HG03469 (cell line): ENCODE measurements at regions not wholly inside any gene's neighbourhood (a gene's known extent, or its start where the extent isn't known, plus 50 kb on each side); places are given as distances from the start of the nearest gene placed in this dataset.
"Not testable (repeated sequence)": the region's sequence is repeated elsewhere in the genome, so short reads cannot be mapped to it uniquely, and the experiment has no call there.

Source experiments
- ATAC-seq: cut with Tn5 transposase; IDR thresholded peaks from one replicate; pipeline ENCODE4 v1.9.1; 2021; ENCODE audit warnings: mild to moderate bottlenecking, moderate library complexity, moderate number of reproducible peaks; ENCODE audit not compliant: unreplicated experiment

DNA sequence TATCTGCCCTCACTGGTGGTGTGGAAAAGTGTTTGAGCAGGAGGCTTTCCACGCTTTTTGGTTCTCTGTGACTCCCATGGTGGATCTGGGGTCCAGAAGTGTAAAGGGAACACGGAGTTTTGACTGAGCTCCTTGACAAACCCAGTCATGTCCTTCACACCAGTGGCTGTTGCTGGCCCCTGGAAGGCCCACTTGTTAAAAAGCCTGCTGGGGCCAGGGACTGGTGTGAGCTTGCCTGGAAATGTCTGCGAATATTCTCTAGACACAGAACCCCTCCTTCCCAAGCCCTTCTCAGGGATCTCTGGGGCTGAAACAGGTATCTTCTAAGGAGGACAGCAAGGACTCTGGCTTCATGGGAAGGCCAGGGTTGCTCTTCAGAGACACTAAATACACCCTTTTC lies 343.0 kb downstream of the TCERG1L start:
- ATAC-seq = no peak

DNA sequence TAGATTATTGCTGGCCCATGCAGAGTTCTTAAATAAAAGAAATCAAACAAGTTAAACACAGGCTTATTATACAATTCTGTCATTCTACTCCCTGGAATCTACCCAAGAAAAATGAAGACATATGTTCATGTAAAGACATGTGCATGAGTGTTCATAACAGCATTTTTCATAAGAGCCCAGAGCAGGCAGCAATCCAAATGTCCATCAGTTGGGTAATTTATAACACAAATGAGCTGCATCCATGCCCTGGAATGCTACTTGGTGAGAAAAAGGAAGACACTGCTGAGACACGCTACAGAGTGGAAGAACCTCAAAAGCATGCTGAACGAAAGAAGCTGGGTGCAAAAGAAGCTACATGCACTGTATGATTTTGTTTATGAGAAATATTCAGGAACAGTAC lies 342.6 kb downstream of the TCERG1L start:
- no peak for ATAC-seq

DNA sequence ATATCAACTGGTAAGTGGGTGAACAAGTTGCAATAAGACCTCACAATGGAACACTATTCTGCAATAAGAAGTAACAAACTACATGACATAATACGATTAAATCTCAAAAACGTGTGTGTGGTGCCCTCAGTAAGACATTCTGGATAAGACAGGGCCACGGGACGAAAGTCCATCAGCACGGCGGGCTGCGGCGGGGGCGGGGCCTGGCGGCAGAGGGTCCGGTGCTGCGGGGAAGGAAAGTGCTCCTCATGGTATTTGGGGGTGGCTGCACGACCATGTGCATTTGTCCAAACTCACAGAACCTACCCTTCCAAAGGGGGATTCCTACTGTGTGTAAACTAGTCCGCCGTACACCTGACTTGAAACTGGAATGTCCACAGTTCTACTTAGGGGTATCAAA lies 341.8 kb downstream of the TCERG1L start:
- no peak for ATAC-seq

DNA sequence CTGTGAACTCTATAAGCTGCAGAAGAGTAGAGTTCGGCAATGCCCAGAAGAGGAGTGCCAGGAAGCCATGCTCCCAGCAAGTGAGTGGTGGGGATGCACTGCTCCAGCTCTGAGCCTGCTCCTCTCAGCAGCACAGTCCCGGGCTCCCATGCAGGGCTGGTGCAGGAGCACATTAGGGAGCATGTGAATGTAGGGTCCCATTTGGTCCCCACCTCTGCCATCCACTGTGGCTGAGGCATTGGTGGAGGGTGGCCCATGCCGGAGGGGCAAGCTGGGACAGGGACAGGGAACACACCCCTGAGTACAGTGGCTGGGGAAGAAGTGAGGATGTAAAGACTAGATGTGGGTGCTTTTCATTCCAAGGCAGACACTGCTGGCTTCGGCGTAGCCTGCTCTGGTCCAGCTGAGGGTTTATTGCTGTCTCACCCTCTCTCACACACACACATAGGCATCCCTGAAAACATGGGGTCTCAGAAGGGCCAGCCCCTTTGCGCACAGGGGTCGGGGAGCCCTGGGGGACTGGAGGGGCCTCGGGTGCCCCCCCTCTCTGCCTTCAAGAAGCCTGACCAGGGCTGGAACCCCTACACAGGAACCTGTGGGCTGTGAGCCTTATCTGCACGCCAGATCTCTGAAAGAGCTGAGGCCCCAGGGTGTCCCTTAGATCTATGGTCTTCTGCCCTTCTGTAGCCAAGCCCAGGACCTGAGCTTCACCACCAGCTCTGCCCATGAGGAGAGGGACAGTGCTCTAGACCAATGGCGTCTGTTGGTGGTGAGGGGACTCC lies 341.0 kb downstream of the TCERG1L start:
- ATAC-seq = no peak

DNA sequence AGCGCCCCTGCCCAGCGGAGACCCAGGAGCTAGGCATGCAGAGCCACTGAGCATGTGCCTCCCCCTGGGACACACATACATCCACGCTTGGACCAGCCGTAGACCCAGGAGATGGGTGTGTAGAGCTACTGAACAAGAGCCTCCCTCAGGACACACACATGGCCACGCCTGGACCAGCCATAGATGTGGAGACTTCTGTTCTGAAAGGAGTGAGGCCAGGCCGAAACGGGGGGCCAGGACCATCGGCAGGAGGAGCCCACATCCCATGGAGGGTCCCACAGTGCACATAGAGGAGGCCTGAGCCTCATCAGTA lies 340.4 kb downstream of the TCERG1L start:
- no peak for ATAC-seq

DNA sequence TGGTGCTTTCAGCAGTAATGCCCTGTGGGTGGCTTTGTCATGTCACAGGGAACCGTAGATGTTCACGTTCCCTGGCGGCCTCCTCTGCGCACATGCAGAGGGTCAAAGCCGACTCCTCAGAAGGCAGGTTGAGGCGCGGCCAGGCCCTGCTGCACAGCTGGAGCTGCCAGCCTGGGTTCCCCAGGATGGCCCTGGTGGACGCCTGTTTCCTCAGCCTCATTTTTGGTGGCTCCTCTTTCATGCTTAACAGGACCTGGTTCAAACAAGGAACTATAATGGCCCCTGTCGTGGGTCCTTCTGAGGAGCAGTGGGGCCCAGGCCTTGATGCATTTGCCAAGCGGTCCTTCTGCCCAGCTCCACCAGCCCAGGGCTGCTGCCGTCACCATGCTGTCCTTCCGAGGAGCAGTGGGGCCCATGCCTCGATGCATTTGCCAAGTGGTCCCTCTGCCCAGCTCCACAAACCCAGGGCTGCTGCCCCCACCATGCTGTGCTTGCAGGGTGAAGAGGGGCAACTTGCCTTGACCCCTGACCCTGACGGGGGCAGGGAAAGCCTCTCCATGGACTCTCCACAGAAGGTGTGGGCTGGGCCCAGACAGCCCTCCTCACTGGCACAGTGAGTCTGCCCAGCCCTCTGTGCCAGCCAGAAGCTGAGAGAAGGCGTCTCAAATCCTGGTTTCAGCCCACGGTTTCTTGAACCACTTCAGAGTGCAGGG lies 338.2 kb downstream of the TCERG1L start:
- no peak for ATAC-seq

DNA sequence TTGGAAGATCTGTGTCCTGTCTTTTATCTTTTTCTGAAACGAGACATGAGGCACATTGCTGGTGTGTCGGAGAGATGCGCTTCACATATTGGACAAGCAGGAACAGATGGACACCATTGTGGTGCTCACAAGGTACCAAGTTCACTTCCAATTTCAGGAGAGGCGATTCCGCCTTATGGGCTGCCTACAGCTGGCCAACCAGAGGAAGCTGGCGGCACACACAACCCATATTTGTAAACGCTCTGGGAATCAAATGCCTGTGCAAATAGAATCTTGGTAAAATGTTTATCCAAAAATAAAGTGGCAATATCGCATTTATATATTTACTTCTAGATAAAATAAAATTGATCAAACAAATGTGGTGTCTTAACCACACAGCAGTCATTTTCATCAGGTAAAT lies 337.4 kb downstream of the TCERG1L start:
- no peak for ATAC-seq

DNA sequence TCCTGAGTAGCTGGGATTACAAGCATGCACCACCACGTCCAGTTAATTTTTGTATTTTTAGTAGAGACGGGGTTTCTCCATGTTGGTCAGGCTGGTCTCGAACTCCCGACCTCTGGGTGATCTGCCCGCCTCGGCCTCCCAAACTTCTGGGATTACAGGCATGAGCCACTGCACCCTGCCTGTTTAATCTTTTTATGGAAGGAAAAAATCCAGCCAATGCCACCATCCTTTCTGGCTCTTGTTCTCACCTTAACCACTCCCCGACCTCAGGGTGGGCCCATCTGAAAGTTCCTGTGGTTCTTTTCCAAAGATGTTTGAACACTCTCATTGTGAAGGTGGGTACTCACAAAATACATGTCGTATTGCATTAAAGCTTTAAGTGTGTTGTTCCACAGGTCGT lies 336.2 kb downstream of the TCERG1L start:
- not testable (repeated sequence) for ATAC-seq

DNA sequence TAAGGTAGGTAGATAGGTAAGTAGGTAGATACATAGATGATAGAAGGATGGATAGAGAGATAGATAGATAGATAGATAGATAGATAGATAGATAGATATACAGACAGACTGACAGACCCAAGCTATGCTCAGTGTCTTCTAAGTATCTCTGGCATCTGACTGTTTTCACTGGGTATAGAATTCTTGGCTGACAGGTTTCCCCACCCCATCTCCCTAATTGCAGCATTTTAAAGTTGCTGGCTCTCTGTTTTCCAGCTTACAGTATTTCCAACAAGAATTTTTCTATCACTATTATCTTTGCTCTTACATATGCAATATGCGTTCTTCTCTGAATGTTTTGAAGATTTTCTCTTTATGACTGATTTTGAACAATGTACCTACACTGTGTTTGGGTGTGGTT lies 328.7 kb downstream of the TCERG1L start:
- no peak for ATAC-seq

DNA sequence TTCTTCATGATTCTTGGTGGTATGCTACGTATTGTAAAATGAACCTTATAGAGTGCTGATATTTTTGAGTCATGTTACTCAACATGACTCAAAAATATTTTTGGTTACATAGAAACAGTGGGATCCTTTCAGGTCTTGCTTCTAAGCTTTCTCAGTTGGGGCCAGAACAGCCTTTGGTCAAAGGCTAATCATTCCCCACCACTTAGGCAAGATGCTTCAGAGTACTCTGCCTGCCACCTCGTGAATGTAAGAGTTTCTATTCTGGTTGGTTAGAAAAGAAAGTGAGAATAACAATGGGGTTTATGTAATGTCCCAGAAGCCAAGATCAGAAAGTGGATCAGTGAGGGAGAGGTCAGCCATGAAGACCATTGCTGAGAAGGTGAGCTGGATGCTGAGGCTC lies 327.8 kb downstream of the TCERG1L start:
- ATAC-seq = no peak

DNA sequence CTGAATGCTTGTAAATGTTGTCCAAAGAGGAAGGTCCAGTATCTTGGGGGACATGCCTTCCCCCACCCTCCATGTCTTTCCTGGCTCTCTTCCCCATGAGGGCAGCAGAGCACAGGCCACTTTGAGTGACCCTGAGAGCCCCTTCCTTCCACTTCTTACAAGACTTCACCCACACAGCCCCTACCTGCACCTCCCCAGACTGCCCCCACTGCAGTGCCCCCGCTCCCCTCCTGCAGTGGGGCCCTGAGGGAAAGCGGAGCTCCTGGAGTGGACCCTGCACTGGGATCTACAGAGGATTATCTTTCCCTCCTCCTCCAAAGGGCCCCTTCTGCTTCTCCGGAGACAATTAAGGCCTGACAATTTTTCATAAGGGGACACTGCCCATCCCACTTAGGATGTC lies 326.8 kb downstream of the TCERG1L start:
- no peak for ATAC-seq

DNA sequence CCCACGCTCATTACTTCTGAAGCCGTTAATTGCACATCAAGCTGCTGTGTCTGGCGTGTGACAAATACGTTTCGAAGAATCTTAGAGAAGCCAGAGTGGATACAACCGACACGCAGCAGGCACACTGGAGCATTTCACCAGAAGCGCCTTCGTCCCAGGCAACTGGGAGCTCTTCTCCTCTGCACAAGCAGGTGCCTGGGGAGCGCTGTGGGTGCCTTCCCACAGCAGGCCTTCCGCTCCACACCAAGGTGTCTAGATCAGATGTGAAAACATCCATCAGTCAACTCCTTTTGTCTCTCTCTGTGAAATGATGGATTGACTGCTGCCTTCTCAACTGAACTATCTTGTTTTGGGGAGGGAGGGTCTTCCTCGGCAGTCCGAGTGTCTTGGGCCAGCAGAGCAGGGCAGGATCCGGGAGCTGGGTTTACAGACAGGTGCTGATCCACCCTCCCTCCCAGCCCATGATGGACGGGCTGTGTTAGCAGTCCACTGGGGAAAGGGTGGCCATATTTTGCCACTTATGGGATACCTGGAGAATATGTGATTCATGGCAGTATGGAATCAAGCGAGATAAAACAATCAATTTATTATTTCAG lies 326.3 kb downstream of the TCERG1L start:
- ATAC-seq = no peak

DNA sequence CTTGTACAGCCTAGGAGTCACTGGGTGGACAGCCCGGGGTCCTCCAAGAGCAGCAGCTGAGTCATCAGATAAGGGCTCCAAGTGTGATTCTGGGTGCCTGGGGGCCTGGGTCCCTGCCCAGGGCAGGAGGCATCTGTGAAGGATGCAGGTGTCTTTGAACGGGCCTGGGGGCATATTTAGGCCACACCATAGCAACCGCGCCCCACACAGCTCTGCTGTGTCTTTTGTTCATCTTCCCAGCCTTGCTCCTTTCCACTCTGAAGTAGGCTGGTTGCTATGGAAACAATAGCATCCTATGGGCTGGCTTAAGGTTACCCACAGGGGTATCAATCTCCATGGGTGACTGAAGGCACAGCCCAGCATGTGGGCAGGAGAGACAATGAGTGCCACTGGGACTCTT lies 324.7 kb downstream of the TCERG1L start:
- ATAC-seq = no peak

DNA sequence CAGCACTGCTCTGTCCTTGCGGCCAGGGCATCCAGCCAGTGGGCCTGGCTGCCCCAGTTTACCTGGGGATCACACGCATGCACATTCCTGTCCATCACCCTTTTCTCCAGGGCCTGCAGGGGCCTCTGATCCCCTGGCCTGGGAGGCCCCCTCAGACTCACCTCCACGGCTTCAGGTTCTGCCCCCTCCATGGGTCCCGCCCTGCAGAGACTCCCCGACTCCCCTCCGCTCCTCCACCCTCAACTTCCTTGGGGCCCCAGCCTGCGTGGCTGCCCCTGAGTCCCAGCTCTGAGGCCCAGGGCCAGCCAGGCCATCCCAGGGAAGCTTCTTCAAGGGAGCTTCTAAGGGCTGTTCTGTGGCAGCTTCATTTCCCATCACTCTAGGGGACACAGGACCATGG lies 324.1 kb downstream of the TCERG1L start:
- ATAC-seq = no peak

DNA sequence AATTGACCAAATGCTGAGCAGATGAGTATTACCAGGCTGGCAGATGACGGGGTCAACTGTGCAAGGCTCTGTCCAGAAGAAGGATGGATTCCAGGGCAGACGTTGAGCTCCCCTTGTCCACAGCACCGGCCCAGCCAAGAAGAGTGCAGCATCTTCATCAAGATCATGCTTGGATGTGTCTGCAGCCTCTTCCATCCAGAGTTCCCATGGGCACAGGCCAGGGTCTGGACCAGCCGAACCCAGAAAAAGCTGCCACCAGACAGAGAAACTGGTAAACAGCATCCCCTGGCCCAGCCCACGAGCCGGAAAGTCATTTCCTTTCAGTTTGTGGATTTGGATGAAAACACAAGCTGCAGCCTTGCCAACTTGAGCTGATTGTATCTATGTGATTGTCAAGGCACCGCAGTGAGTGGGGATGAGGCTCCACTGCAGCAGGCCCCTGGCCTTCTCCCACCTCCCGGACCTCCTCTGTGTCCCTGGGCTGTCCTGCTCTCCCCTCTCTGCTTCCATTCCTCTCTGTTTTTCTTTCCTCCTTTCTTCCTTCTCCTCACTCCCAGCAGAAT lies 321.8 kb downstream of the TCERG1L start:
- ATAC-seq = no peak

DNA sequence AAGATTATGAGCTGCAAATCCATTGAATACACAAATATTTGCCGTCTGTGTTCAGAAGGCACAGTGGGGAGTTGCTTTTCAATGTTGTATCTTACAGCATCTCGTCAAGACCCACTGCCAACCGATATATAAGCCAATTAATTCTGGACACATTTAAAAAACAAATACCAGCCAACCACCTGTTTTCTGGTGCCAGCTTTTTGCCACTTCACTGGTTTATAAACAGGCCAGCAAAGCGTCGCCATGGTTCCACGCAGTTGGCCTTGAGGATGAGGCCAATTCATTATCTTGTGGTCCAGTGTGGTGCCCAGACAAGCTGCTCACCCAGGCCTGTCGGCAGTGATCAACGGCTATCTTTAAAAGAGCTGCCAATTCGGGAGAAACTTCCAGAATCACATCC lies 321.0 kb downstream of the TCERG1L start:
- ATAC-seq = no peak

DNA sequence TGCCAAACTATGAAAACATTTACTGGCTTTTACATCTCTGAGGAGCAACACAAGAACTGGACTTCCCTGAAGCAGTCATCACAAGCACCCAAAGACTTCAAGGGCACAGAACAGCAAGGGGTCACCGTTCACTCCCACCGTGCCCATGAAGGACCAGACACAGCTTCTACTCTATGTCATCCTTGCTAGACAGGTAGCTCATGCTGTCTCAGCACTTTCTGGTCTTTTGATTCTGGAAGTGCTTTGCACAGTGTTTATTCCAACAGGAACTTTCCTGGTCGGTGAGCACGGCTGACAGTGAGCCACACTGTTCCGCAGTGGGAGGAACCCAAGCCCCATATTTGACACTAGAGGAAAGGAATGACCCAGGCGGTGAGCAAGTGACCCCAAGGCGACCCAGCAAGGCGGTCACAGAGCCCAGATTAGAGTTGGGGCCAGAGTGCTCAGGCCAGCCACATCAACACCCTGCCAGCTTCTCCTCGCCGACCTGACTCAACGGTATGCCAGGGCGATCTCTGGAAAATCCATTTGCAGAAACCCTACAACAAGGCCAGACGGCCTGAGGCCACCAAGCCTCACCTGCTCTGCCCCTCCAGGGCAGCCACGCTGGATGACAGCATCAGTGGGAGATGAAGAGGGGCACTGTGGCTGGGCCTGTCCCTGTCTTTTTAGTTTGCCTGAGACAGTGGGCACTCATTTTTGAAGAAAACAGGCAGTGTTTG lies 318.6 kb downstream of the TCERG1L start:
- ATAC-seq = no peak

DNA sequence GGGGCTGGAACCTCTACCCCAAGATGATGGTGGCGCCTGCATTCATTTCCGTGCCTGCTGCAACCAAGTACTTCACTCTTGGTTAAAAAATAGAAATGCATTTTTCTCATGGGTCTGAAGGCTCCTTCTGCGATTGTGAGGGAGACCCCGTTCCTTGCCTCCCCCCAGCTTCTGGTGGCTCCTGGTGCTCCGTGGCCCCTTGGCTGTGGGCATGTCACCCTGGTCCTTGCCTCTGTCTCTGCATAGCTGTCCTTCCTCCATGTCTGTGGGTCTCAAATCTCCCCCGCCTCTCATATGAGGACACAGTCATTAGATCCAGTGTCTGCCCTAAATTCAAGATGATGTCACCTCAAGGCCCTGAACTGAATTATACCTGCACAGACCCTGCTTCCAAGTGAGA lies 317.9 kb downstream of the TCERG1L start:
- ATAC-seq = no peak

DNA sequence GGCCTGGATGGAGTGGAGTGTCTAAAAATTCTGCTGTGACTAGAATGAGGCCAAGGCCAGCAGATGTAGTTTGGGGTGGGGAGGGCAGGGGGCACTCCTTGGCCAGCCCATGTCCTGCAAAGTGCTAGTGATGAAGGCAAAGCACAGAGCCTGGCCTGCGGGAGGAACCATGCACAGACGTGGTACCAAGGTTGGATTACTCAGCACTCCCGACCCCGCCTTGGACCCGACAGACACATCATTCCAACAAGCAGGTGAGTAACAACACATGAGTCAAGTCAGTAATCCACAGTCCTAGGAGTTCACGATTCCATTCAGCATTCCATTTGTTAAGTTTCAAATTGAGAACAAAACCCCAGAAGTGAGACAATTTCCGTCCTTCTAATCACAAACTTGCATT lies 317.3 kb downstream of the TCERG1L start:
- ATAC-seq = no peak

DNA sequence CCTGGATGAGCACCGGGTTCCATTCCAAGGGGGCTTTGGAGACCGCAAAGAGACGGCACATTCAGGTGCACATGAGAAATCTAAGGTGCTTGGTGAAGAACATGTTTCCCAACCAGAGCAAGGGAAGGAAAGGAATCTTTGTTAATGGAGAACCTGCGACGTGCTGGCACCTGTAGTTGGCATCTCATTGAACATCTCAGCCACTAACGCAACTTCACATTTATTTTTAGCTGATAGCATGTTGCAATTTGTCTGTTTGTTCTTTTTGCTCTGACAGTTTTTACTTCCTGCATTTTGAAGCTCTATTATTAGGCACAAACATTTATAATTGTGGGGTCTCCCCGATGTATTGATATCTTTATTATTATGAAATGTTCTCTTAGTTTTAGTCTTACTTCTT lies 316.7 kb downstream of the TCERG1L start:
- no peak for ATAC-seq

DNA sequence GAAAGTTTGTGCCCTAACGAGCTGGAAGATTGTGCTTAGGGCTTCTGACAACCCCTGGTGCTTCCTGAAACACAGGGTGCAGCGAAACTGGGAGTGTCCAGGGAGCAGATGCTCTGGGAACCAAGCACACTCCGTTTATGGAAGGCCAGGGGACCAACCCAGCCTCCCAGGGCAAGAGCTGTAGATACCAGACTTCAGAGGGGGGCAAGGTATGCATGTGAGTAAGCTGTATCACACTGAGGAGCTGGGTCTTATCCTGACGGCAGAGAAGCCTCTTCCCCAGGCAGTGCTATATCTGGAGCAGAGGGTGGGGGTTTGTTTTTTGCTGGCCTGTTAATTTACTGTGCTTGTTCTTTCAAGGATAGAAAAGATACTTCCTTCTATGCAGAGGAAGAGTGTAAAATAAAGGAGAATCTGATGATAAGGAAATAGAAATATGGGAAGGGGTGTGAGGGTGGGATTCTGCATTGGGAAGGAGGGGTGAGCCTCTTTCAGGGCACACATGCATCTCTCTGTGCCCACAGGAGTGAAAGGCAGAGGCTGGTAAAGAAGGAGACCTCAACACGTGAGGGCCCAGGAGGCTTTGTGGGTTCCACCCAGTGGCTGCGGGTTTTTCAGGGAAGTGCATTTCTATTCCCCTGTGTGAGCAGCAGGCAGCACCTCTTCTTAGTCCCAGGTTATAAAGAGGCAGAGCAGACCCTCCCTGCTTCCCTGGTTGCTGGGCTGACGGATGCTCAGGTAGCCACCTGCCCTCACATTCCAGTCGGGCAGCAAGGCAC lies 314.1 kb downstream of the TCERG1L start:
- no peak for ATAC-seq
